H1 (cell line): ENCODE measurements at regions not wholly inside any gene's neighbourhood (a gene's known extent, or its start where the extent isn't known, plus 50 kb on each side); places are given as distances from the start of the nearest gene placed in this dataset.

Experiments used
- CHD1 ChIP-seq: IDR thresholded peaks from 2 replicates; pipeline ENCODE4 v1.6.1; 2012; ENCODE audit warnings: low read depth, low read length, improper control_type of control experiment
- CTBP2 ChIP-seq: IDR thresholded peaks from 2 replicates; pipeline ENCODE4 v1.7.0; 2011; ENCODE audit warnings: borderline replicate concordance, mild to moderate bottlenecking, moderate library complexity, mixed read lengths, low read length; ENCODE audit not compliant: insufficient read depth, insufficient read length
- POLR2A ChIP-seq, 2 experiments: IDR thresholded peaks; 1 replicate in 1 of 2; 2 replicates in 1 of 2; pipeline ENCODE4 v1.6.1; 2011; ENCODE audit warnings: low read depth in 2 of 2, low read length in 2 of 2, mild to moderate bottlenecking in 2 of 2; ENCODE audit errors: control extremely low read depth in 1 of 2
- SP1 ChIP-seq: IDR thresholded peaks from 2 replicates; pipeline ENCODE4 v1.6.1; 2011; ENCODE audit warnings: low read depth, low read length

GRCh38 chr1:116835161-116835560 lies 74.6 kb upstream of the PTGFRN start (continued):
- no peak for TF ChIP-seq SP1
- no peak for TF ChIP-seq CTBP2
- TF ChIP-seq CHD1 = no peak
- TF ChIP-seq POLR2A (IDR thresholded peaks at IDR 0.05; ENCODE audit: control extremely low read depth in 1 of 2, low read depth in 2 of 2, low read length in 2 of 2) = no peak
